ENCODE measurements at regions not wholly inside any gene's neighbourhood (a gene's known extent, or its start where the extent isn't known, plus 50 kb on each side); places are given as distances from the start of the nearest gene placed in this dataset.

- TF ChIP-seq EGR1 (IDR thresholded peaks at IDR 0.05) (no peak), CREB1 (IDR thresholded peaks at IDR 0.05; ENCODE audit: low read depth) (no peak), EP300 (IDR thresholded peaks at IDR 0.05; ENCODE audit: borderline replicate concordance) (no peak), TEAD4 (IDR thresholded peaks at IDR 0.05) (no peak), YY1 (IDR thresholded peaks at IDR 0.05; ENCODE audit: low read depth) (no peak), CEBPB (IDR thresholded peaks at IDR 0.05) (no peak), TAF1 (IDR thresholded peaks at IDR 0.05; ENCODE audit: low read depth) (no peak), ZBTB7A (IDR thresholded peaks at IDR 0.05; ENCODE audit: low read depth) (no peak), TCF12 (IDR thresholded peaks at IDR 0.05; ENCODE audit: low read depth) (no peak), REST (IDR thresholded peaks at IDR 0.05; ENCODE audit: low read depth) (no peak), RAD21 (IDR thresholded peaks at IDR 0.05; ENCODE audit: low read depth) (no peak), NFIC (IDR thresholded peaks at IDR 0.05) (no peak), FOXM1 (IDR thresholded peaks at IDR 0.05; ENCODE audit: borderline replicate concordance, low read depth) (no peak)
- TF ChIP-seq, protein P1, sequence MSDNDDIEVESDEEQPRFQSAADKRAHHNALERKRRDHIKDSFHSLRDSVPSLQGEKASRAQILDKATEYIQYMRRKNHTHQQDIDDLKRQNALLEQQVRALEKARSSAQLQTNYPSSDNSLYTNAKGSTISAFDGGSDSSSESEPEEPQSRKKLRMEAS (IDR thresholded peaks at IDR 0.05), result no peak
- TF ChIP-seq, protein P2, sequence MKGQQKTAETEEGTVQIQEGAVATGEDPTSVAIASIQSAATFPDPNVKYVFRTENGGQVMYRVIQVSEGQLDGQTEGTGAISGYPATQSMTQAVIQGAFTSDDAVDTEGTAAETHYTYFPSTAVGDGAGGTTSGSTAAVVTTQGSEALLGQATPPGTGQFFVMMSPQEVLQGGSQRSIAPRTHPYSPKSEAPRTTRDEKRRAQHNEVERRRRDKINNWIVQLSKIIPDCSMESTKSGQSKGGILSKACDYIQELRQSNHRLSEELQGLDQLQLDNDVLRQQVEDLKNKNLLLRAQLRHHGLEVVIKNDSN (IDR thresholded peaks at IDR 0.05), result no peak
Observed at GRCh38 chr17:15092261-15092660, 172.9 kb downstream of the PMP22 start.

- TF ChIP-seq, protein P1 (IDR thresholded peaks at IDR 0.05), result no peak
- TF ChIP-seq CEBPB (IDR thresholded peaks at IDR 0.05), result peak; percentile 19; the same call in 1 of the 2 replicates
Observed at GRCh38 chr17:15091825-15092224, 173.3 kb downstream of the PMP22 start.

DNA sequence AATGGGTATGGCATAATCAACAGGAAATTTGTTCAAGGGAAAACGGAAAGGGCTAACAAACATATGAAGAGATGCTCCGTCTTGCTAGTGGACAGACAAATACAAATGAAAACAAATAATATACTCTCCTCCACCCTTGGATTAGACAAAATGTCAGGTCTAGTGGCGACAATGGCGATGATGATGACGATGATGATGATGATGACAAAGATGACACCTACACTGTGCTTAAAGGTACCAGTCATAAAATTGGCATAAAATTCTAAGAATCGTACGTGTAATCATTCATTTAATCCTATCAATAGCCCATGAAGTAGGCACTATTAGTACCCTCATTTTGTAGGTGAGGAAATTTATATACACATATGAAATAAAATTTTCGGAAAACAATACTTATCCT, 174.6 kb downstream of the PMP22 start:
- TF ChIP-seq, protein P2 (IDR thresholded peaks at IDR 0.05), result no peak
- TF ChIP-seq EP300 (IDR thresholded peaks at IDR 0.05; ENCODE audit: borderline replicate concordance) (no peak), EGR1 (IDR thresholded peaks at IDR 0.05) (no peak), FOXM1 (IDR thresholded peaks at IDR 0.05; ENCODE audit: borderline replicate concordance, low read depth) (no peak), ZBTB7A (IDR thresholded peaks at IDR 0.05; ENCODE audit: low read depth) (no peak), NFIC (IDR thresholded peaks at IDR 0.05) (no peak), REST (IDR thresholded peaks at IDR 0.05; ENCODE audit: low read depth) (no peak), TCF12 (IDR thresholded peaks at IDR 0.05; ENCODE audit: low read depth) (no peak), RAD21 (IDR thresholded peaks at IDR 0.05; ENCODE audit: low read depth) (no peak)

DNA sequence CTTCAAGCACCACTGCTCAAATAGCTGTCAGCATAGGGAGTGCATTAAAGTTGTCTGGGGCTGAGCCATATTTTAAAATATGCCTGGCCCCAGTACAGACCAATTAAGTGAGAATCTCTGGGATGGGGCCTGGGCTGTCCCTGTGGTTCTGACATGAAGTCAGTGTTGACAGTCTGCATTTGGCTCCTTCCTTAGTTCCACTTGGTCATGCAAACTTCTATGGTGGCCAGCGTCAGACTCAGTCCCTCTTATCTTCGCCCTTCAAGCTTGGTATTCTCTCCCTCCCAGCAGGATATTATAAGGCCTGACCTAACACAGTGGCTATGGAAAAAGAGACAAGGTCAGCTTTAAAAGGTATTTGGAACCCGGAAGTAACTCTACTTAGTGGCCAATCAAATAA, 177.2 kb downstream of the PMP22 start:
- TF ChIP-seq RAD21 (IDR thresholded peaks at IDR 0.05; ENCODE audit: low read depth) (no peak), FOXM1 (IDR thresholded peaks at IDR 0.05; ENCODE audit: borderline replicate concordance, low read depth) (no peak), TCF12 (IDR thresholded peaks at IDR 0.05; ENCODE audit: low read depth) (no peak), EGR1 (IDR thresholded peaks at IDR 0.05) (no peak), CEBPB (IDR thresholded peaks at IDR 0.05) (no peak), YY1 (IDR thresholded peaks at IDR 0.05; ENCODE audit: low read depth) (no peak)
- TF ChIP-seq, protein P1 (IDR thresholded peaks at IDR 0.05), result no peak

DNA sequence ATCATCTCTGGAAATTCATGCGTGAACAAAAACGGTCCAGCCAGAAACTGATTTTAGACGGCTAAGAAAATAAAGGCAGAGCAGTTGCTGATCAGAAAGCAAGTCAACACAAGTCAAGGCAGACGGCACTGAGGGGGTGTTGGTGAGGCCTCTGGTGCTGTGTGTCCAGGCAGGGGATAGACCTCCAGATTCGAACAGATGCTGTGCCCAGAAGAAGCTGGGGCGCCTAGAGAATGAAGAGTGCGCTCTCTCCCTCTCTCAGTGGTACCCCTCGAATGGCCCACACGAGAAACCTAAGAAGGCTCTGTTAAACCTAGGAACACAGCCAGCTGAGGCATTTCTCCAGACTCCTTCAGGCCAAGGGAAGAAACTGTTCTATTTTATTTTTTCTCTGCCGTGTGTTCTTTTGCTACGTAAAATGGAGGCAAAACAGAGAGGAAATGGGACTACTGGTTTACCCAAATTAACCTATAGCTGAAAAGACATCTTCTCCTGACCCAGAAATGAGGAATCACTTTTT, 178.3 kb downstream of the PMP22 start:
- no peak for TF ChIP-seq ZBTB7A (IDR thresholded peaks at IDR 0.05; ENCODE audit: low read depth)
- no peak for TF ChIP-seq EP300 (IDR thresholded peaks at IDR 0.05; ENCODE audit: borderline replicate concordance)
- TF ChIP-seq, protein P2 (IDR thresholded peaks at IDR 0.05), result no peak
- TF ChIP-seq TAF1 (IDR thresholded peaks at IDR 0.05; ENCODE audit: low read depth), result no peak
- TF ChIP-seq TEAD4 (IDR thresholded peaks at IDR 0.05), result no peak
- no peak for TF ChIP-seq YY1 (IDR thresholded peaks at IDR 0.05; ENCODE audit: low read depth)
- TF ChIP-seq, protein P1 (IDR thresholded peaks at IDR 0.05), result no peak

Measured in Ishikawa (cell line).